GM12873 (cell line): ENCODE measurements at regions not wholly inside any gene's neighbourhood (a gene's known extent, or its start where the extent isn't known, plus 50 kb on each side); places are given as distances from the start of the nearest gene placed in this dataset.
A peak's percentile ranks its signal among the peaks of the same experiment; 100 is the strongest.

ENCODE experiments used
- CTCF ChIP-seq: IDR thresholded peaks from 2 replicates; pipeline ENCODE4 v1.5.1; 2012; ENCODE audit warnings: low read depth, mild to moderate bottlenecking, moderate library complexity, low read length, control low read depth; ENCODE audit not compliant: insufficient read depth; ENCODE audit errors: missing control alignments

- no peak for TF ChIP-seq CTCF
Observed at GRCh38 chr2:187842315-187842714, 288.1 kb upstream of the TFPI start.

GRCh38 chr2:187842978-187843847, 289.0 kb upstream of the TFPI start:
- peak; percentile 50 for TF ChIP-seq CTCF

GRCh38 chr2:187847245-187848208, 293.3 kb upstream of the TFPI start:
- no peak for TF ChIP-seq CTCF

- TF ChIP-seq CTCF, result no peak
Observed at GRCh38 chr2:187851955-187852561, 297.8 kb upstream of the TFPI start.

- no peak for TF ChIP-seq CTCF
Observed at GRCh38 chr2:187853381-187853791, 299.2 kb upstream of the TFPI start.

GRCh38 chr2:187854801-187855200, 300.6 kb upstream of the TFPI start:
- no peak for TF ChIP-seq CTCF

GRCh38 chr2:187855689-187856088, 301.5 kb upstream of the TFPI start:
- no peak for TF ChIP-seq CTCF
